SH-SY5Y (cell line): ENCODE measurements at regions not wholly inside any gene's neighbourhood (a gene's known extent, or its start where the extent isn't known, plus 50 kb on each side); places are given as distances from the start of the nearest gene placed in this dataset.

Experiments used
- GATA2 ChIP-seq: IDR thresholded peaks from 2 replicates; pipeline ENCODE4 v1.6.1; 2011; ENCODE audit warnings: mild to moderate bottlenecking, low read depth, low read length
- GATA3 ChIP-seq: IDR thresholded peaks from 2 replicates; pipeline ENCODE4 v1.6.1; 2011; ENCODE audit warnings: low read depth, mild to moderate bottlenecking, low read length, moderate library complexity

- TF ChIP-seq GATA2 = no peak
- TF ChIP-seq GATA3 = no peak
Observed at GRCh38 chr1:14362331-14362730, 236.2 kb upstream of the KAZN start.
